ENCODE measurements at regions not wholly inside any gene's neighbourhood (a gene's known extent, or its start where the extent isn't known, plus 50 kb on each side); places are given as distances from the start of the nearest gene placed in this dataset.

DNA sequence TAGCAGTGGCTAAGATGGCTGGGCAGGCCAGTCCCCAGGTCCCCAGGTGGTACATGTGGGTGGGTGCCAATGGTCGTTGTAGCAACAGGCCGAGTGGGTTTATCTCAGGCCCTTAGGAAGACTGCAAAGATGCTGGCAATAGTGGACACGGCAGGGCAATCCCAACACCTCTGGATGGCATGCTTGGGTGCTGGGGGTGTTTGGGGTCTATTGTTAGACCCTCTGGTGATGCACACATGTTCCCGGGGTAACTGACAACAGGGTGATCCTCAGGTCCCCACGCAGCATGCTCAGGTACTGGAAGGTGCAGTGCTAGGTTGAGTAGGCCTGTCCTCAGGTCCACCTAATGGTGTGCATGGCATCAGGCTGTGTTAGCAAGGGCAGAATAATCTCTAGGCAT is 267.5 kb downstream of the ANKRD50 start:
- H3K27me3 ChIP-seq (ENCODE audit: insufficient read depth, low read length): no peaks in the 10 kb centered on the region
- Mint-ChIP-seq H3K9me3 (ENCODE audit: unreplicated experiment) (peaks cover 14% of the 10 kb centered on the region), H3K36me3 (ENCODE audit: low read depth, unreplicated experiment) (peaks cover 2% of the 10 kb centered on the region), H3K4me3 (ENCODE audit: unreplicated experiment) (no peak overlapping the region), H3K27ac (ENCODE audit: unreplicated experiment) (no peak overlapping the region), H3K27me3 (ENCODE audit: low read depth, unreplicated experiment) (no peaks in the 10 kb centered on the region), H3K4me1 (ENCODE audit: low read depth, unreplicated experiment) (no peaks in the 10 kb centered on the region)
- H3K79me2 ChIP-seq (ENCODE audit: insufficient read depth, low read length): no peaks in the 10 kb centered on the region
- no peak overlapping the region for H2AFZ ChIP-seq (ENCODE audit: low read depth, low read length)
- no peak overlapping the region for H3K9ac ChIP-seq (ENCODE audit: low read length)
- no peak for TF ChIP-seq EZH2 (IDR thresholded peaks at IDR 0.05; ENCODE audit: insufficient read depth, low read length)
- TF ChIP-seq, protein P1, sequence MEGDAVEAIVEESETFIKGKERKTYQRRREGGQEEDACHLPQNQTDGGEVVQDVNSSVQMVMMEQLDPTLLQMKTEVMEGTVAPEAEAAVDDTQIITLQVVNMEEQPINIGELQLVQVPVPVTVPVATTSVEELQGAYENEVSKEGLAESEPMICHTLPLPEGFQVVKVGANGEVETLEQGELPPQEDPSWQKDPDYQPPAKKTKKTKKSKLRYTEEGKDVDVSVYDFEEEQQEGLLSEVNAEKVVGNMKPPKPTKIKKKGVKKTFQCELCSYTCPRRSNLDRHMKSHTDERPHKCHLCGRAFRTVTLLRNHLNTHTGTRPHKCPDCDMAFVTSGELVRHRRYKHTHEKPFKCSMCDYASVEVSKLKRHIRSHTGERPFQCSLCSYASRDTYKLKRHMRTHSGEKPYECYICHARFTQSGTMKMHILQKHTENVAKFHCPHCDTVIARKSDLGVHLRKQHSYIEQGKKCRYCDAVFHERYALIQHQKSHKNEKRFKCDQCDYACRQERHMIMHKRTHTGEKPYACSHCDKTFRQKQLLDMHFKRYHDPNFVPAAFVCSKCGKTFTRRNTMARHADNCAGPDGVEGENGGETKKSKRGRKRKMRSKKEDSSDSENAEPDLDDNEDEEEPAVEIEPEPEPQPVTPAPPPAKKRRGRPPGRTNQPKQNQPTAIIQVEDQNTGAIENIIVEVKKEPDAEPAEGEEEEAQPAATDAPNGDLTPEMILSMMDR (IDR thresholded peaks at IDR 0.05; ENCODE audit: insufficient read depth, low read depth, low read length): no peak
- H3K27ac ChIP-seq (ENCODE audit: low read depth, low read length): no peak overlapping the region
- no peak overlapping the region for H3K4me2 ChIP-seq (ENCODE audit: low read length)
- H3K4me1 ChIP-seq (ENCODE audit: insufficient read depth, low read length): no peaks in the 10 kb centered on the region
- no peaks in the 10 kb centered on the region for H3K36me3 ChIP-seq (ENCODE audit: insufficient read depth, low read length)
- H4K20me1 ChIP-seq (ENCODE audit: insufficient read depth, low read length): no peaks in the 10 kb centered on the region
- FAIRE-seq: no peak
- DNase-seq (ENCODE audit: low read depth): no peak
- no peak overlapping the region for H3K4me3 ChIP-seq (ENCODE audit: insufficient read depth, low read depth, low read length)
- no peaks in the 10 kb centered on the region for H3K9me3 ChIP-seq (ENCODE audit: insufficient read depth, low read depth, low read length)

DNA sequence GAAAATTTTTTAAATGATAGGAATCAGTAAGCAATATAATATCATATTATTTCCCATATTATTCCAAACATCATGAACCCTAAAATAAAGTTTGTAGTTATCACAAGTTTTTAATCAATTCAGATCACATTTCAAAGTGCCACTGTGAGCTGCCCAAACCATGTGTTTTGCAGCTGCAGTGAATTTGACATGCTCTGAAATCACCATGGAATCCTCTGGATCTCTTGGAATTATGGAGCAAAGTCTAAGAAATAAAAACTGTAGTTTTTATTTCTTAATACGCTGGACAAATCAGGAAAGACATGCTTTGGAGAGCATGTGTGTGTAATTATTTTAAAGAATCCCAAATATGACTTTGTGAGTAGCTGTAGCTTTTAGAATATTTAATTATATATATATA is 262.7 kb downstream of the ANKRD50 start:
- no peaks in the 10 kb centered on the region for H3K4me1 Mint-ChIP-seq (ENCODE audit: low read depth, unreplicated experiment)
- H3K9me3 Mint-ChIP-seq (ENCODE audit: unreplicated experiment): peaks cover 8% of the 10 kb centered on the region
- no peak overlapping the region for H3K27ac Mint-ChIP-seq (ENCODE audit: unreplicated experiment)
- no peak overlapping the region for H3K4me2 ChIP-seq (ENCODE audit: low read length)
- no peak overlapping the region for H3K4me3 ChIP-seq (ENCODE audit: insufficient read depth, low read depth, low read length)
- H3K9ac ChIP-seq (ENCODE audit: low read length): no peak overlapping the region
- H3K27me3 Mint-ChIP-seq (ENCODE audit: low read depth, unreplicated experiment): no peaks in the 10 kb centered on the region
- H3K4me3 Mint-ChIP-seq (ENCODE audit: unreplicated experiment): no peak overlapping the region
- H2AFZ ChIP-seq (ENCODE audit: low read depth, low read length): no peak overlapping the region
- no peaks in the 10 kb centered on the region for H3K9me3 ChIP-seq (ENCODE audit: insufficient read depth, low read depth, low read length)
- no peaks in the 10 kb centered on the region for H3K79me2 ChIP-seq (ENCODE audit: insufficient read depth, low read length)
- DNase-seq (ENCODE audit: low read depth): no peak
- no peak overlapping the region for H3K27ac ChIP-seq (ENCODE audit: low read depth, low read length)
- no peaks in the 10 kb centered on the region for H3K27me3 ChIP-seq (ENCODE audit: insufficient read depth, low read length)
- no peaks in the 10 kb centered on the region for H3K36me3 ChIP-seq (ENCODE audit: insufficient read depth, low read length)
- TF ChIP-seq EZH2 (IDR thresholded peaks at IDR 0.05; ENCODE audit: insufficient read depth, low read length): no peak
- TF ChIP-seq, protein P1 (IDR thresholded peaks at IDR 0.05; ENCODE audit: insufficient read depth, low read depth, low read length): no peak
- H4K20me1 ChIP-seq (ENCODE audit: insufficient read depth, low read length): no peaks in the 10 kb centered on the region
- no peak for FAIRE-seq
- no peaks in the 10 kb centered on the region for H3K4me1 ChIP-seq (ENCODE audit: insufficient read depth, low read length)
- peaks cover 2% of the 10 kb centered on the region for H3K36me3 Mint-ChIP-seq (ENCODE audit: low read depth, unreplicated experiment)

DNA sequence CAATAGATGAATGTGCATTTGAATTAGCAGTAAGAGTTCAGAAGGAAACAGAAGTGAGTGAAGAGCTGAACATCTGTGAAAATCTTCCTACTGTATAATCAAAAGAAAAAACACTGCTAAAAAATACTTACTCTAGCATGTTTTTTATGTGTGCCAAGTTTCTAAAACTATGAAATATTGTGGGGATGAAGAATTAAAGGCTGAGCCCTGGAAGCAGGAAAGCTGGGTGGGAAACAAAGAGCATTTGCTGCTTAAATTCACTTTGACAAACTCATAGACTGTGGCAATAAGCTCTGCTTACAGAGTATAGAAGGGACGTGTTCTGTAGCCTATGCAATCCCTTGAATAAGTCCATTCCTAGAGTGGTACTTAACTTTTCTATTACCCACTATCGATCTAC is 261.7 kb downstream of the ANKRD50 start:
- Histone ChIP-seq H3K27me3 (ENCODE audit: insufficient read depth, low read length) (no peaks in the 10 kb centered on the region), H3K9me3 (ENCODE audit: insufficient read depth, low read depth, low read length) (no peaks in the 10 kb centered on the region), H2AFZ (ENCODE audit: low read depth, low read length) (no peak overlapping the region), H3K4me3 (ENCODE audit: insufficient read depth, low read depth, low read length) (no peak overlapping the region), H4K20me1 (ENCODE audit: insufficient read depth, low read length) (no peaks in the 10 kb centered on the region), H3K36me3 (ENCODE audit: insufficient read depth, low read length) (no peaks in the 10 kb centered on the region), H3K9ac (ENCODE audit: low read length) (no peak overlapping the region), H3K79me2 (ENCODE audit: insufficient read depth, low read length) (no peaks in the 10 kb centered on the region), H3K27ac (ENCODE audit: low read depth, low read length) (no peak overlapping the region), H3K4me2 (ENCODE audit: low read length) (no peak overlapping the region), H3K4me1 (ENCODE audit: insufficient read depth, low read length) (no peaks in the 10 kb centered on the region)
- no peak for TF ChIP-seq EZH2 (IDR thresholded peaks at IDR 0.05; ENCODE audit: insufficient read depth, low read length)
- TF ChIP-seq, protein P1 (IDR thresholded peaks at IDR 0.05; ENCODE audit: insufficient read depth, low read depth, low read length): no peak
- Mint-ChIP-seq H3K27ac (ENCODE audit: unreplicated experiment) (no peak overlapping the region), H3K36me3 (ENCODE audit: low read depth, unreplicated experiment) (peaks cover 2% of the 10 kb centered on the region), H3K4me3 (ENCODE audit: unreplicated experiment) (no peak overlapping the region), H3K9me3 (ENCODE audit: unreplicated experiment) (peaks cover 8% of the 10 kb centered on the region), H3K4me1 (ENCODE audit: low read depth, unreplicated experiment) (no peaks in the 10 kb centered on the region), H3K27me3 (ENCODE audit: low read depth, unreplicated experiment) (no peaks in the 10 kb centered on the region)
- no peak for DNase-seq (ENCODE audit: low read depth)
- FAIRE-seq: no peak
